Caco-2 (cell line): ENCODE measurements at regions not wholly inside any gene's neighbourhood (a gene's known extent, or its start where the extent isn't known, plus 50 kb on each side); places are given as distances from the start of the nearest gene placed in this dataset.

Experiments
- BruUV-seq: library from RNA; stranded (reverse); fragments of 400-500 nt; replicated peaks from 2 replicates; lab custom pipeline; 2021; lab: Mats Ljungman, UMichigan
- CTCF ChIA-PET: fragments of 300-600 bp; sonication (Branson Sonifier 250); formaldehyde crosslinking; loops from one replicate; lab custom pipeline; 2022; ENCODE audit warnings: antibody characterized with exemption; lab: Charles Lee
- POLR2A ChIA-PET: fragments of 300-600 bp; sonication (Branson Sonifier 250); formaldehyde crosslinking; loops from one replicate; lab custom pipeline; 2022; ENCODE audit warnings: antibody characterized with exemption; lab: Charles Lee
- DNase-seq, 2 experiments: peaks; one replicate each; pipeline versions ENCODE4 v3.0.0 to v3.0.0-alpha.2; 2020 to 2022
- H3K27me3 ChIP-seq: replicated peaks from 2 replicates; pipeline ENCODE4 v1.6.0; 2011; ENCODE audit warnings: low read length; ENCODE audit not compliant: control insufficient read depth, insufficient read depth
- H3K36me3 ChIP-seq: 2 replicates; pipeline ENCODE4 v1.5.1; 2011; ENCODE audit warnings: low read length; ENCODE audit not compliant: control insufficient read depth, insufficient read depth
- H3K4me1 ChIP-seq: fragments of 250-450 bp; sonication (Bioruptor Pico); 2 replicates; pipeline ENCODE4 v1.5.1; 2020; ENCODE audit warnings: mild to moderate bottlenecking
- H3K4me3 ChIP-seq: 2 replicates; pipeline ENCODE4 v1.5.1; 2011; ENCODE audit warnings: low read depth, mild to moderate bottlenecking, control low read depth, low read length
- H3K9me3 ChIP-seq: fragments of 250-450 bp; sonication (Bioruptor Pico); 2 replicates; pipeline ENCODE4 v1.5.1; 2020; ENCODE audit warnings: mild to moderate bottlenecking, moderate library complexity
- H3K27ac Mint-ChIP-seq: one replicate; pipeline ENCODE4 v1.8.0; 2022; ENCODE audit warnings: mixed read lengths; ENCODE audit not compliant: unreplicated experiment
- H3K27me3 Mint-ChIP-seq: one replicate; pipeline ENCODE4 v1.8.0; 2022; ENCODE audit warnings: mixed read lengths; ENCODE audit not compliant: insufficient read depth, unreplicated experiment
- H3K36me3 Mint-ChIP-seq: one replicate; pipeline ENCODE4 v1.8.0; 2022; ENCODE audit warnings: mild to moderate bottlenecking, mixed read lengths; ENCODE audit not compliant: insufficient read depth, unreplicated experiment
- H3K4me1 Mint-ChIP-seq: one replicate; pipeline ENCODE4 v1.8.0; 2022; ENCODE audit warnings: low read depth, mixed read lengths; ENCODE audit not compliant: unreplicated experiment
- H3K4me3 Mint-ChIP-seq: one replicate; pipeline ENCODE4 v1.8.0; 2022; ENCODE audit warnings: mild to moderate bottlenecking, moderate library complexity, mixed read lengths; ENCODE audit not compliant: unreplicated experiment
- H3K9me3 Mint-ChIP-seq: one replicate; pipeline ENCODE4 v1.8.0; 2022; ENCODE audit warnings: mixed read lengths; ENCODE audit not compliant: unreplicated experiment
- intact Hi-C: fragments of 100-400 bp; cut with micrococcal nuclease; formaldehyde crosslinking; loops from one replicate; pipeline ENCODE4 v1.10.0; 2022; ENCODE audit not compliant: unreplicated experiment
- TF ChIP-seq, protein P1 (sequence below), 2 experiments: fragments of 200-600 bp in 1 of 2; IDR thresholded peaks; 1 replicate in 1 of 2; 2 replicates in 1 of 2; pipeline versions ENCODE4 v1.5.1 to v1.8.0; 2011 to 2022; ENCODE audit warnings: antibody characterized with exemption in 1 of 2, control low read depth in 1 of 2, inconsistent platforms in 1 of 2, low read depth in 1 of 2, low read length in 1 of 2, mild to moderate bottlenecking in 1 of 2, moderate library complexity in 1 of 2; ENCODE audit not compliant: insufficient read depth in 1 of 2, severe bottlenecking in 1 of 2, unreplicated experiment in 1 of 2

DNA sequence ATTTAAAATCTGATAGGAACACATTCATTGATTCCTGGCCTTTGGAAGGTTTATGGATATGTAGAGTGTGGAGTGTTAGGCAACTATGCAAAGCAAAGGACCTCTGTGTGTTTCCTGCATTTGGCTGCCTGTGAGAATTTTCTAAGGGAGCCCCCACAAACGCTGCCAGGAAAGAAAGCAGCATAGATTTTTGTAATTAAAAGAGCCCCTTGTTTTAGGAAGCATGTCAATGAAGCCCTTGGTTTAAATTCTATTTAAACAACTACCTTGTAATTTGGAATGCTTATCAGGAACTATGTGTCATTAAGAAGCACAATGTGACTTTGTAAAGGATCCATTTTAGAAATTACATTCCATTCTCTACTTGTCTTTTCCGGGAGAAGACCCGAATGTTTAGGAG lies 742.5 kb downstream of the NXPH1 start:
- Histone ChIP-seq H3K4me3 (no peak overlapping the region), H3K9me3 (no peaks in the 10 kb centered on the region), H3K4me1 (no peaks in the 10 kb centered on the region), H3K27me3 (no peaks in the 10 kb centered on the region), H3K36me3 (no peaks in the 10 kb centered on the region)
- no peak overlapping the region for H3K4me3 Mint-ChIP-seq
- peaks cover 2% of the 10 kb centered on the region for H3K27me3 Mint-ChIP-seq
- ChIA-PET CTCF (no interaction called here), POLR2A (no interaction called here)
- H3K27ac Mint-ChIP-seq, result no peak overlapping the region
- DNase-seq, result no peak
- no peaks in the 10 kb centered on the region for H3K9me3 Mint-ChIP-seq
- BruUV-seq, result no TSS peak
- intact Hi-C loops, result no loop called here
- no peaks in the 10 kb centered on the region for H3K4me1 Mint-ChIP-seq
- TF ChIP-seq, protein P1, sequence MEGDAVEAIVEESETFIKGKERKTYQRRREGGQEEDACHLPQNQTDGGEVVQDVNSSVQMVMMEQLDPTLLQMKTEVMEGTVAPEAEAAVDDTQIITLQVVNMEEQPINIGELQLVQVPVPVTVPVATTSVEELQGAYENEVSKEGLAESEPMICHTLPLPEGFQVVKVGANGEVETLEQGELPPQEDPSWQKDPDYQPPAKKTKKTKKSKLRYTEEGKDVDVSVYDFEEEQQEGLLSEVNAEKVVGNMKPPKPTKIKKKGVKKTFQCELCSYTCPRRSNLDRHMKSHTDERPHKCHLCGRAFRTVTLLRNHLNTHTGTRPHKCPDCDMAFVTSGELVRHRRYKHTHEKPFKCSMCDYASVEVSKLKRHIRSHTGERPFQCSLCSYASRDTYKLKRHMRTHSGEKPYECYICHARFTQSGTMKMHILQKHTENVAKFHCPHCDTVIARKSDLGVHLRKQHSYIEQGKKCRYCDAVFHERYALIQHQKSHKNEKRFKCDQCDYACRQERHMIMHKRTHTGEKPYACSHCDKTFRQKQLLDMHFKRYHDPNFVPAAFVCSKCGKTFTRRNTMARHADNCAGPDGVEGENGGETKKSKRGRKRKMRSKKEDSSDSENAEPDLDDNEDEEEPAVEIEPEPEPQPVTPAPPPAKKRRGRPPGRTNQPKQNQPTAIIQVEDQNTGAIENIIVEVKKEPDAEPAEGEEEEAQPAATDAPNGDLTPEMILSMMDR (IDR thresholded peaks at IDR 0.05; ENCODE audit: insufficient read depth in 1 of 2, low read depth in 1 of 2, low read length in 1 of 2, severe bottlenecking in 1 of 2, unreplicated experiment in 1 of 2), result no peak
- no peaks in the 10 kb centered on the region for H3K36me3 Mint-ChIP-seq

DNA sequence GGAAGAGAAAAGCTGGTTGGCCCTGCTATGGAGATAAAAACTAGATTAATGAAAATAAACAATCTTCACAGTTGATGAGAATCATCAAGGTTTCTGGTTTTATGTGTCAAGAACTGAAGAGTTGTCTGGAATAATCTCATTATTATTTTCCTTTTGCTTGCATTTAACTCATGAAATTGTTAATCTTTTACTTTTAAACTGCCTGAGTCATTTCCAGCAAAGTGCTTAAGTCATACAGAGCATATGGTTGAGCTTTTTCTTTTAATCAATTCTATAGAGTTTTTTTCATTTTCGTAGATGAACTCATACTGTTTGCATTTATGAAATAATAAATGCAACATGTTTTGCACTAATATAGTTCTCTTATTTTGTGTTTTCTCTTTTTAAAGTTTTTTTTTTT lies 747.9 kb downstream of the NXPH1 start:
- POLR2A ChIA-PET, result no interaction called here
- no peak for DNase-seq
- CTCF ChIA-PET, result no interaction called here
- intact Hi-C loops, result no loop called here
- TF ChIP-seq, protein P1 (IDR thresholded peaks at IDR 0.05; ENCODE audit: insufficient read depth in 1 of 2, low read depth in 1 of 2, low read length in 1 of 2, severe bottlenecking in 1 of 2, unreplicated experiment in 1 of 2), result no peak
- H3K4me3 Mint-ChIP-seq, result no peak overlapping the region
- Histone ChIP-seq H3K27me3 (no peaks in the 10 kb centered on the region), H3K9me3 (no peaks in the 10 kb centered on the region), H3K4me3 (no peak overlapping the region), H3K4me1 (no peaks in the 10 kb centered on the region), H3K36me3 (no peaks in the 10 kb centered on the region)
- no peaks in the 10 kb centered on the region for H3K9me3 Mint-ChIP-seq
- BruUV-seq, result no TSS peak
- no peaks in the 10 kb centered on the region for H3K4me1 Mint-ChIP-seq
- H3K27me3 Mint-ChIP-seq, result no peaks in the 10 kb centered on the region
- no peak overlapping the region for H3K27ac Mint-ChIP-seq
- H3K36me3 Mint-ChIP-seq, result no peaks in the 10 kb centered on the region

DNA sequence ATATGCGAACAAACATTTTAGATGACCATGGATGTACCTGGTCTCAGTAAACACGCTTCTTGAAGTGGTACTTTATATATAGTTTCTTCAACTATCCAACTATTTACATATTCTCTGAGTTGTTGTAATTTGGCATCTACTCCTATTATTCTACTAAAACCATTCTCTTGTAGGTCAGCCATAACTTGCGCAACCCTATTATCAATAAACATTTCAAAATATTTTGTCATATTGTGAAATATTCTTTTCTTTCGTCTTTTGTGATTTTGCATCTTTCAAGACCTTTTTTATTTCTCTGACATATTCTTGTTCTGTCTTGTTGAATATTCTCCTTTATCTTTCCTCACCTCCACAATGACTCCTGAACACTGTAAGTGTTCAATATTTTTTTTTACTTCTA lies 753.3 kb downstream of the NXPH1 start:
- Histone ChIP-seq H3K9me3 (no peaks in the 10 kb centered on the region), H3K27me3 (no peaks in the 10 kb centered on the region), H3K36me3 (no peaks in the 10 kb centered on the region), H3K4me1 (no peaks in the 10 kb centered on the region), H3K4me3 (no peak overlapping the region)
- no peaks in the 10 kb centered on the region for H3K27me3 Mint-ChIP-seq
- TF ChIP-seq, protein P1 (IDR thresholded peaks at IDR 0.05; ENCODE audit: insufficient read depth in 1 of 2, low read depth in 1 of 2, low read length in 1 of 2, severe bottlenecking in 1 of 2, unreplicated experiment in 1 of 2), result no peak
- no peak overlapping the region for H3K27ac Mint-ChIP-seq
- no peaks in the 10 kb centered on the region for H3K4me1 Mint-ChIP-seq
- no TSS peak for BruUV-seq
- DNase-seq, result no peak
- no peaks in the 10 kb centered on the region for H3K36me3 Mint-ChIP-seq
- intact Hi-C loops, result no loop called here
- no peaks in the 10 kb centered on the region for H3K9me3 Mint-ChIP-seq
- ChIA-PET POLR2A (no interaction called here), CTCF (no interaction called here)
- no peak overlapping the region for H3K4me3 Mint-ChIP-seq
